T-helper 1 cell treated with Interleukin-12 subunit alpha and Interleukin-12 subunit beta and Interleukin-4 antibody, amounts not matched to agents 30 μg/mL and 1 μg/mL, for 36 hours (primary cell): ENCODE measurements at regions not wholly inside any gene's neighbourhood (a gene's known extent, or its start where the extent isn't known, plus 50 kb on each side); places are given as distances from the start of the nearest gene placed in this dataset.
"Not testable (repeated sequence)": the region's sequence is repeated elsewhere in the genome, so short reads cannot be mapped to it uniquely, and the experiment has no call there.

Experiments
- H3K27ac Mint-ChIP-seq: one replicate; pipeline ENCODE4 v1.8.0; 2021; ENCODE audit warnings: mild to moderate bottlenecking, mixed read lengths
- H3K27me3 Mint-ChIP-seq: one replicate; pipeline ENCODE4 v1.8.0; 2021; ENCODE audit warnings: low read depth, mixed read lengths
- H3K36me3 Mint-ChIP-seq: one replicate; pipeline ENCODE4 v1.8.0; 2021; ENCODE audit warnings: low read depth, mixed read lengths
- H3K4me1 Mint-ChIP-seq: one replicate; pipeline ENCODE4 v1.8.0; 2021; ENCODE audit warnings: low read depth, mixed read lengths
- H3K4me3 Mint-ChIP-seq: one replicate; pipeline ENCODE4 v1.8.0; 2021; ENCODE audit warnings: mild to moderate bottlenecking, moderate library complexity, mixed read lengths
- H3K9me3 Mint-ChIP-seq: one replicate; pipeline ENCODE4 v1.8.0; 2021; ENCODE audit warnings: mixed read lengths

- Mint-ChIP-seq H3K4me3 (no peak overlapping the region), H3K9me3 (no peaks in the 10 kb centered on the region), H3K36me3 (no peaks in the 10 kb centered on the region)
Observed at GRCh38 chr3:33982269-33982798, 183.9 kb downstream of the PDCD6IP start.

GRCh38 chr3:33982949-33983348 lies 184.5 kb downstream of the PDCD6IP start:
- H3K27ac Mint-ChIP-seq, H3K4me3 Mint-ChIP-seq, H3K9me3 Mint-ChIP-seq, H3K36me3 Mint-ChIP-seq, H3K4me1 Mint-ChIP-seq, H3K27me3 Mint-ChIP-seq: not testable (repeated sequence)

More at GRCh38 chr3:33982269-33982798, 183.9 kb downstream of the PDCD6IP start:
- no peak overlapping the region for H3K27ac Mint-ChIP-seq
- no peaks in the 10 kb centered on the region for H3K4me1 Mint-ChIP-seq
- H3K27me3 Mint-ChIP-seq: peaks cover 5% of the 10 kb centered on the region

GRCh38 chr3:33989229-33989628 lies 190.8 kb downstream of the PDCD6IP start:
- Mint-ChIP-seq H3K4me1 (no peaks in the 10 kb centered on the region), H3K4me3 (no peak overlapping the region), H3K36me3 (no peaks in the 10 kb centered on the region), H3K9me3 (peaks cover 1% of the 10 kb centered on the region), H3K27ac (no peak overlapping the region), H3K27me3 (peaks cover 5% of the 10 kb centered on the region)

GRCh38 chr3:33991673-33992072 lies 193.2 kb downstream of the PDCD6IP start:
- no peaks in the 10 kb centered on the region for H3K36me3 Mint-ChIP-seq

GRCh38 chr3:33993631-33994030 lies 195.2 kb downstream of the PDCD6IP start:
- H3K27me3 Mint-ChIP-seq: no peaks in the 10 kb centered on the region
- H3K9me3 Mint-ChIP-seq: peaks cover 16% of the 10 kb centered on the region
- no peak overlapping the region for H3K4me3 Mint-ChIP-seq
- H3K36me3 Mint-ChIP-seq: no peaks in the 10 kb centered on the region
- no peaks in the 10 kb centered on the region for H3K4me1 Mint-ChIP-seq
- no peak overlapping the region for H3K27ac Mint-ChIP-seq

More at GRCh38 chr3:33991673-33992072, 193.2 kb downstream of the PDCD6IP start:
- H3K4me3 Mint-ChIP-seq: no peak overlapping the region
- H3K9me3 Mint-ChIP-seq: peaks cover 13% of the 10 kb centered on the region
- H3K4me1 Mint-ChIP-seq: no peaks in the 10 kb centered on the region
- H3K27ac Mint-ChIP-seq: no peak overlapping the region
- no peaks in the 10 kb centered on the region for H3K27me3 Mint-ChIP-seq

GRCh38 chr3:33994568-33994967 lies 196.1 kb downstream of the PDCD6IP start:
- Mint-ChIP-seq H3K36me3 (no peaks in the 10 kb centered on the region), H3K9me3 (peaks cover 16% of the 10 kb centered on the region), H3K4me1 (no peaks in the 10 kb centered on the region), H3K27ac (no peak overlapping the region), H3K27me3 (no peaks in the 10 kb centered on the region), H3K4me3 (no peak overlapping the region)

- Mint-ChIP-seq H3K27ac (no peak overlapping the region), H3K4me1 (no peaks in the 10 kb centered on the region), H3K9me3 (peaks cover 9% of the 10 kb centered on the region)
Observed at GRCh38 chr3:34000301-34000700, 201.9 kb downstream of the PDCD6IP start.

GRCh38 chr3:34001022-34001421 lies 202.6 kb downstream of the PDCD6IP start:
- Mint-ChIP-seq H3K36me3 (no peaks in the 10 kb centered on the region), H3K9me3 (peaks cover 9% of the 10 kb centered on the region), H3K27ac (no peak overlapping the region), H3K4me3 (no peak overlapping the region), H3K4me1 (no peaks in the 10 kb centered on the region), H3K27me3 (peaks cover 4% of the 10 kb centered on the region)

More at GRCh38 chr3:34000301-34000700, 201.9 kb downstream of the PDCD6IP start:
- Mint-ChIP-seq H3K27me3 (peaks cover 2% of the 10 kb centered on the region), H3K4me3 (no peak overlapping the region), H3K36me3 (no peaks in the 10 kb centered on the region)

GRCh38 chr3:34001990-34002389 lies 203.6 kb downstream of the PDCD6IP start:
- no peaks in the 10 kb centered on the region for H3K4me1 Mint-ChIP-seq
- no peaks in the 10 kb centered on the region for H3K9me3 Mint-ChIP-seq
- no peaks in the 10 kb centered on the region for H3K36me3 Mint-ChIP-seq
- H3K27me3 Mint-ChIP-seq: peaks cover 4% of the 10 kb centered on the region
- H3K4me3 Mint-ChIP-seq: no peak overlapping the region
- no peak overlapping the region for H3K27ac Mint-ChIP-seq

GRCh38 chr3:34002569-34003100 lies 204.2 kb downstream of the PDCD6IP start:
- H3K36me3 Mint-ChIP-seq: no peaks in the 10 kb centered on the region
- H3K4me3 Mint-ChIP-seq: no peak overlapping the region
- H3K27me3 Mint-ChIP-seq: peaks cover 4% of the 10 kb centered on the region
- H3K9me3 Mint-ChIP-seq: no peaks in the 10 kb centered on the region
- no peak overlapping the region for H3K27ac Mint-ChIP-seq
- no peaks in the 10 kb centered on the region for H3K4me1 Mint-ChIP-seq

GRCh38 chr3:34005886-34006285 lies 207.5 kb downstream of the PDCD6IP start:
- Mint-ChIP-seq H3K9me3 (no peaks in the 10 kb centered on the region), H3K4me1 (no peaks in the 10 kb centered on the region), H3K36me3 (no peaks in the 10 kb centered on the region)

GRCh38 chr3:34008191-34008590 lies 209.8 kb downstream of the PDCD6IP start:
- Mint-ChIP-seq H3K27ac (no peak overlapping the region), H3K9me3 (no peaks in the 10 kb centered on the region)

More at GRCh38 chr3:34005886-34006285, 207.5 kb downstream of the PDCD6IP start:
- Mint-ChIP-seq H3K27ac (no peak overlapping the region), H3K27me3 (peaks cover 4% of the 10 kb centered on the region), H3K4me3 (no peak overlapping the region)

GRCh38 chr3:34008836-34009809 lies 210.7 kb downstream of the PDCD6IP start:
- Mint-ChIP-seq H3K36me3 (no peaks in the 10 kb centered on the region), H3K9me3 (no peaks in the 10 kb centered on the region), H3K4me1 (no peaks in the 10 kb centered on the region), H3K27me3 (peaks cover 4% of the 10 kb centered on the region), H3K27ac (no peak overlapping the region), H3K4me3 (no peak overlapping the region)

More at GRCh38 chr3:34008191-34008590, 209.8 kb downstream of the PDCD6IP start:
- peaks cover 4% of the 10 kb centered on the region for H3K27me3 Mint-ChIP-seq
- H3K4me1 Mint-ChIP-seq: no peaks in the 10 kb centered on the region
- H3K36me3 Mint-ChIP-seq: no peaks in the 10 kb centered on the region
- H3K4me3 Mint-ChIP-seq: no peak overlapping the region

- Mint-ChIP-seq H3K27ac (no peak overlapping the region), H3K4me1 (no peaks in the 10 kb centered on the region), H3K36me3 (no peaks in the 10 kb centered on the region), H3K27me3 (no peaks in the 10 kb centered on the region), H3K4me3 (no peak overlapping the region), H3K9me3 (no peaks in the 10 kb centered on the region)
Observed at GRCh38 chr3:34011171-34012101, 213.0 kb downstream of the PDCD6IP start.
